ENCODE measurements at regions not wholly inside any gene's neighbourhood (a gene's known extent, or its start where the extent isn't known, plus 50 kb on each side); places are given as distances from the start of the nearest gene placed in this dataset.

DNA sequence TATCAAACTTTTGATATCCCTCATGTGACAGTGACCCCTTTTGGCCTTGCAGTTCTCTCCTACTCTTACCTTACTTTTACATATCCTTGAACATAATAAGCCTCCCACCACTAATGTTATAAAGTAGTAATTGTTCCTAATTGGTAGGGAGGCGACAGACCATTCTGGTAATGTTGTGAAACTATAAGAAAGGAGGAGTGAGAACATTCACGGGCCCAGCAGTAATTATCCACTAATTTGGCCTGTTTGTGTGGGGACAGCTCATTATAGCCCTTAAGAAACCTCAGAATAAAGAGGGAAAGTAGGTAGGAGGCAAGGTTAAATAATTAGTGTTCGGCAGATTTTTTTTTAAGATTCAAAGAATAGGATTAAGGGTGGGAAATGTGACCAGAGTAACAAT is 1046.5 kb upstream of the ARRDC3 start:
- Histone ChIP-seq H3K4me1 (ENCODE audit: control insufficient read depth, extremely low read depth, insufficient read depth, low read length) (no peaks in the 10 kb centered on the region), H3K9me1 (replicated peaks; ENCODE audit: control insufficient read depth, extremely low read depth, insufficient read depth, low read length) (no peaks in the 10 kb centered on the region), H3K9ac (replicated peaks; ENCODE audit: extremely low read depth, insufficient read depth, low read length) (no peak overlapping the region), H3K27ac (ENCODE audit: insufficient read depth, low read depth, low read length) (no peak overlapping the region), H2AFZ (ENCODE audit: low read depth, low read length) (no peak overlapping the region), H3K27me3 (ENCODE audit: control insufficient read depth in 2 of 2, insufficient read depth in 2 of 2, low read length in 2 of 2) (no peaks in the 10 kb centered on the region), H3K4me2 (ENCODE audit: insufficient read depth, low read length) (no peak overlapping the region), H3K36me3 (ENCODE audit: control insufficient read depth in 2 of 2, extremely low read depth in 1 of 2, insufficient read depth in 2 of 2, low read length in 2 of 2) (no peaks in the 10 kb centered on the region), H3K79me2 (ENCODE audit: control insufficient read depth, insufficient read depth, low read length) (no peaks in the 10 kb centered on the region), H3K4me3 (replicated peaks in 1 of 3; ENCODE audit: insufficient read depth in 1 of 3, low read depth in 1 of 3, low read length in 3 of 3) (no peak overlapping the region), H3K9me3 (replicated peaks; ENCODE audit: control insufficient read depth, insufficient read depth, low read length) (no peaks in the 10 kb centered on the region), H4K20me1 (replicated peaks; ENCODE audit: control insufficient read depth, extremely low read depth, insufficient read depth, low read length) (no peaks in the 10 kb centered on the region)
- no TSS peak for BruUV-seq (replicated peaks)
- TF ChIP-seq EZH2 (IDR thresholded peaks at IDR 0.05; ENCODE audit: borderline replicate concordance, low read depth, low read length, severe bottlenecking) (no peak), JUN (IDR thresholded peaks at IDR 0.05; ENCODE audit: borderline replicate concordance, insufficient read depth, insufficient read length, low read depth) (no peak), FOS (IDR thresholded peaks at IDR 0.05; ENCODE audit: borderline replicate concordance, insufficient read depth, low read length) (no peak), GATA2 (IDR thresholded peaks at IDR 0.05; ENCODE audit: insufficient read depth, insufficient read length, low read depth, low read length) (no peak), POLR2A (IDR thresholded peaks at IDR 0.05; ENCODE audit: low read depth, low read length) (no peak), POLR2AphosphoS5 (IDR thresholded peaks at IDR 0.05; ENCODE audit: insufficient read depth, low read depth, low read length) (no peak), MYC (IDR thresholded peaks at IDR 0.05; ENCODE audit: low read depth, low read length) (no peak)
- TF ChIP-seq, protein P1, sequence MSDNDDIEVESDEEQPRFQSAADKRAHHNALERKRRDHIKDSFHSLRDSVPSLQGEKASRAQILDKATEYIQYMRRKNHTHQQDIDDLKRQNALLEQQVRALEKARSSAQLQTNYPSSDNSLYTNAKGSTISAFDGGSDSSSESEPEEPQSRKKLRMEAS (IDR thresholded peaks at IDR 0.05; ENCODE audit: insufficient read depth, insufficient read length), result no peak
- TF ChIP-seq, protein P2, sequence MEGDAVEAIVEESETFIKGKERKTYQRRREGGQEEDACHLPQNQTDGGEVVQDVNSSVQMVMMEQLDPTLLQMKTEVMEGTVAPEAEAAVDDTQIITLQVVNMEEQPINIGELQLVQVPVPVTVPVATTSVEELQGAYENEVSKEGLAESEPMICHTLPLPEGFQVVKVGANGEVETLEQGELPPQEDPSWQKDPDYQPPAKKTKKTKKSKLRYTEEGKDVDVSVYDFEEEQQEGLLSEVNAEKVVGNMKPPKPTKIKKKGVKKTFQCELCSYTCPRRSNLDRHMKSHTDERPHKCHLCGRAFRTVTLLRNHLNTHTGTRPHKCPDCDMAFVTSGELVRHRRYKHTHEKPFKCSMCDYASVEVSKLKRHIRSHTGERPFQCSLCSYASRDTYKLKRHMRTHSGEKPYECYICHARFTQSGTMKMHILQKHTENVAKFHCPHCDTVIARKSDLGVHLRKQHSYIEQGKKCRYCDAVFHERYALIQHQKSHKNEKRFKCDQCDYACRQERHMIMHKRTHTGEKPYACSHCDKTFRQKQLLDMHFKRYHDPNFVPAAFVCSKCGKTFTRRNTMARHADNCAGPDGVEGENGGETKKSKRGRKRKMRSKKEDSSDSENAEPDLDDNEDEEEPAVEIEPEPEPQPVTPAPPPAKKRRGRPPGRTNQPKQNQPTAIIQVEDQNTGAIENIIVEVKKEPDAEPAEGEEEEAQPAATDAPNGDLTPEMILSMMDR (IDR thresholded peaks at IDR 0.05; ENCODE audit: extremely low read depth in 1 of 2, insufficient read depth in 1 of 2, low read depth in 1 of 2, low read length in 2 of 2), result no peak
- ChIA-PET POLR2A (no interaction called here), CTCF (no interaction called here)
- dilution Hi-C loops (cut with MboI; ENCODE audit: extremely low pct_ligation_motif_present, low sequenced_read_pairs) (no loop called here), intact Hi-C loops (cut with micrococcal nuclease) (no loop called here)
- DNase-seq (ENCODE audit: low read depth, low spot score), result no peak
- FAIRE-seq, result no peak

All from endothelial cell of umbilical vein (primary cell).